ENCODE measurements at regions not wholly inside any gene's neighbourhood (a gene's known extent, or its start where the extent isn't known, plus 50 kb on each side); places are given as distances from the start of the nearest gene placed in this dataset.
"Not testable (repeated sequence)": the region's sequence is repeated elsewhere in the genome, so short reads cannot be mapped to it uniquely, and the experiment has no call there.

GRCh38 chr2:230619491-230619890 lies 93.2 kb upstream of the CAB39 start:
- ATAC-seq, result no peak
- no peaks in the 10 kb centered on the region for H3K27me3 ChIP-seq
- no peaks in the 10 kb centered on the region for H3K9me3 ChIP-seq
- H3K36me3 ChIP-seq (replicated peaks in 1 of 2; ENCODE audit: insufficient read depth in 1 of 2, low read depth in 2 of 2), result no peaks in the 10 kb centered on the region
- TF ChIP-seq POLR2A (IDR thresholded peaks at IDR 0.05), result no peak
- TF ChIP-seq CTCF (IDR thresholded peaks at IDR 0.05), result no peak
- H3K27ac ChIP-seq, result no peak overlapping the region
- H3K4me1 ChIP-seq, result no peaks in the 10 kb centered on the region
- intact Hi-C loops (cut with DNase I), result loop anchor here (10.0 kb wide), 1 partner anchor 615 kb away; no protein-coding TSS in a partner anchor
- no peak for DNase-seq
- no peak overlapping the region for H3K4me3 ChIP-seq
- WGBS, 2 donors, result 71 to 89% methylated on average over 7 to 8 of the region's 8 CpGs

- H3K27me3 ChIP-seq; intact Hi-C loops (cut with DNase I); ATAC-seq; H3K36me3 ChIP-seq (replicated peaks in 1 of 2; ENCODE audit: insufficient read depth in 1 of 2, low read depth in 2 of 2); DNase-seq; H3K4me3 ChIP-seq; H3K9me3 ChIP-seq; H3K27ac ChIP-seq; H3K4me1 ChIP-seq: not testable (repeated sequence)
- 68 to 84% methylated on average over 3 to 4 of the region's 4 CpGs for WGBS, 2 donors
Observed at GRCh38 chr2:230625220-230625619, 87.4 kb upstream of the CAB39 start.

GRCh38 chr2:230627091-230627490 lies 85.6 kb upstream of the CAB39 start:
- ATAC-seq; DNase-seq; H3K36me3 ChIP-seq (replicated peaks in 1 of 2; ENCODE audit: insufficient read depth in 1 of 2, low read depth in 2 of 2); H3K4me3 ChIP-seq; H3K27me3 ChIP-seq; H3K27ac ChIP-seq; H3K4me1 ChIP-seq; intact Hi-C loops (cut with DNase I); H3K9me3 ChIP-seq: not testable (repeated sequence)
- WGBS, 2 donors, result 88 to 93% methylated on average over 4 of the region's 4 CpGs

- H3K27ac ChIP-seq, result no peak overlapping the region
- DNase-seq, result peak in 2 of 4 donors; percentile 15 to 20
- no peaks in the 10 kb centered on the region for H3K36me3 ChIP-seq (replicated peaks in 1 of 2; ENCODE audit: insufficient read depth in 1 of 2, low read depth in 2 of 2)
- 54 to 58% methylated on average over 15 to 16 of the region's 16 CpGs for WGBS, 2 donors
- H3K4me3 ChIP-seq, result no peak overlapping the region
- H3K4me1 ChIP-seq, result peaks cover 5% of the 10 kb centered on the region
- H3K27me3 ChIP-seq, result no peaks in the 10 kb centered on the region
- no peak for ATAC-seq
- H3K9me3 ChIP-seq, result no peaks in the 10 kb centered on the region
- intact Hi-C loops (cut with DNase I), result no loop called here
- TF ChIP-seq CTCF (IDR thresholded peaks at IDR 0.05), result no peak
- no peak for TF ChIP-seq POLR2A (IDR thresholded peaks at IDR 0.05)
Observed at GRCh38 chr2:230627806-230628724, 84.6 kb upstream of the CAB39 start.

- intact Hi-C loops (cut with DNase I), result no loop called here
- H3K9me3 ChIP-seq, result no peaks in the 10 kb centered on the region
- H3K36me3 ChIP-seq (replicated peaks in 1 of 2; ENCODE audit: insufficient read depth in 1 of 2, low read depth in 2 of 2), result no peaks in the 10 kb centered on the region
- H3K4me3 ChIP-seq, result no peak overlapping the region
- ATAC-seq (no peak), DNase-seq (no peak)
- H3K27me3 ChIP-seq, result no peaks in the 10 kb centered on the region
- TF ChIP-seq POLR2A (IDR thresholded peaks at IDR 0.05) (no peak), CTCF (IDR thresholded peaks at IDR 0.05) (no peak)
- 87 to 93% methylated on average over 4 of the region's 4 CpGs for WGBS, 2 donors
- peaks cover 5% of the 10 kb centered on the region for H3K4me1 ChIP-seq
- no peak overlapping the region for H3K27ac ChIP-seq
Observed at GRCh38 chr2:230631470-230631869, 81.2 kb upstream of the CAB39 start.

GRCh38 chr2:230634146-230634545 lies 78.5 kb upstream of the CAB39 start:
- no peak overlapping the region for H3K27ac ChIP-seq
- H3K27me3 ChIP-seq, result no peaks in the 10 kb centered on the region
- H3K4me3 ChIP-seq, result no peak overlapping the region
- H3K9me3 ChIP-seq, result no peaks in the 10 kb centered on the region
- no peaks in the 10 kb centered on the region for H3K36me3 ChIP-seq (replicated peaks in 1 of 2; ENCODE audit: insufficient read depth in 1 of 2, low read depth in 2 of 2)
- DNase-seq, result no peak
- no peak for ATAC-seq
- 82 to 84% methylated on average over 1 of the region's 1 CpG for WGBS, 2 donors
- H3K4me1 ChIP-seq, result no peaks in the 10 kb centered on the region
- intact Hi-C loops (cut with DNase I), result no loop called here
- no peak for TF ChIP-seq CTCF (IDR thresholded peaks at IDR 0.05)
- TF ChIP-seq POLR2A (IDR thresholded peaks at IDR 0.05), result no peak

GRCh38 chr2:230634721-230635313 lies 77.8 kb upstream of the CAB39 start:
- 91 to 94% methylated on average over 5 of the region's 5 CpGs for WGBS, 2 donors
- H3K27ac ChIP-seq; H3K36me3 ChIP-seq (replicated peaks in 1 of 2; ENCODE audit: insufficient read depth in 1 of 2, low read depth in 2 of 2); intact Hi-C loops (cut with DNase I); DNase-seq; H3K27me3 ChIP-seq; H3K9me3 ChIP-seq; H3K4me3 ChIP-seq; ATAC-seq; H3K4me1 ChIP-seq: not testable (repeated sequence)

All from body of pancreas (tissue), 4 donors.